ENCODE measurements at regions not wholly inside any gene's neighbourhood (a gene's known extent, or its start where the extent isn't known, plus 50 kb on each side); places are given as distances from the start of the nearest gene placed in this dataset.

DNA sequence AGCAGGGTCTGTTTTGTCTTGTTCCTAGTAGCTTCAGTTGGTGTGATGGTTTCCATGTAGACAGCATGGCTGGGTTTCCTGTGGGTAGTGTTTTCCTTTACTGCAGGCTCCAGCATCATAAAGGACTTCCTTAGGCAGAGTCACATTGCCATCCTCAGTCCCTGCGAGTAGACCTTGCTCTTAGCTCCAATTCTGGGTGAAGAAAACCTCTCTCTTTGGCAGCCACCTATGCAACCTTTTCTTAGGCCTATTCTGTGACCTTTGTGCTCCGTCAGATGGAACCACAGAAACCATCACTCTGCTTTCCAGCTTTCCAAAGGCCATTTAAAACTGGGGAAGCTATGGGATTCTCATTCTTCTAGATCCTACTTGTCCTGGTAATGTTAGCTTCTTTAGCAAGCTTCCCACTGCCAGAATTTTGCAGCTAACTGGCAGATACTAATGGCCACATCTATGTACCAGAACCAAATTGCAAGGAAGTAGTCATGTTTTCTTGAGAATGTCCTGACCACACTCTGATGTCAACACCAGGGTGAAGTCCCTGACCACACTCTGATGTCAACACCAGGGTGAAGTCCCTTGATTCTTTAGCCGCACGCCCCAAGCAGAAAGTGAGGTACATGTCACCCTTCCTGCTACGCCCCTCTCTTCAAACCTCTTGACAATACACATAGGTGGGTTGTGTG is 646.6 kb upstream of the HS3ST5 start:
- no peak for TF ChIP-seq CTCF (IDR thresholded peaks at IDR 0.05; ENCODE audit: low read depth, low read length)
- TF ChIP-seq POLR2A (IDR thresholded peaks at IDR 0.05; ENCODE audit: extremely low read depth, insufficient read length): no peak
- TF ChIP-seq, protein P1, sequence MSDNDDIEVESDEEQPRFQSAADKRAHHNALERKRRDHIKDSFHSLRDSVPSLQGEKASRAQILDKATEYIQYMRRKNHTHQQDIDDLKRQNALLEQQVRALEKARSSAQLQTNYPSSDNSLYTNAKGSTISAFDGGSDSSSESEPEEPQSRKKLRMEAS (IDR thresholded peaks at IDR 0.05; ENCODE audit: low read depth, low read length): no peak

All from NB4 (cell line).